ENCODE measurements at regions not wholly inside any gene's neighbourhood (a gene's known extent, or its start where the extent isn't known, plus 50 kb on each side); places are given as distances from the start of the nearest gene placed in this dataset.

DNA sequence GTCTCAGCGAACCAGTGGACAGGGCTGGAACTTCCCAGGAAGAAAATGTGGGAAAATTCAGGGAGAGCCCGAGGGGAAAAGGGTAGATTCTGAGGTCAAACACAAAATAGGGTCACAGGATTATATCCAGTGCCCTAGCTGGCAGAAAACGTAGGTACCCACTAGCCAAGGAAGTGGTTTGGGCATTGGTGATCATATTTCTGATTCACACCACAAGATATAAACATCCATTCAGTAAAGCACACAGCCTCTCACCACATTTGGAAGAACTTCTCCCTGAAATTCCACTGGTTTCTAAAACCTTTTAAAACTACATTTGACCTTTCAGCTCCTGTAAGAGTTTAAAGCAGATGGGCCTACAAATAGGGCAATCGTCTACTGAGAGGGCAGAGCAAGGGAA lies 186.9 kb downstream of the TTC32 start:
- TF ChIP-seq, protein P1, sequence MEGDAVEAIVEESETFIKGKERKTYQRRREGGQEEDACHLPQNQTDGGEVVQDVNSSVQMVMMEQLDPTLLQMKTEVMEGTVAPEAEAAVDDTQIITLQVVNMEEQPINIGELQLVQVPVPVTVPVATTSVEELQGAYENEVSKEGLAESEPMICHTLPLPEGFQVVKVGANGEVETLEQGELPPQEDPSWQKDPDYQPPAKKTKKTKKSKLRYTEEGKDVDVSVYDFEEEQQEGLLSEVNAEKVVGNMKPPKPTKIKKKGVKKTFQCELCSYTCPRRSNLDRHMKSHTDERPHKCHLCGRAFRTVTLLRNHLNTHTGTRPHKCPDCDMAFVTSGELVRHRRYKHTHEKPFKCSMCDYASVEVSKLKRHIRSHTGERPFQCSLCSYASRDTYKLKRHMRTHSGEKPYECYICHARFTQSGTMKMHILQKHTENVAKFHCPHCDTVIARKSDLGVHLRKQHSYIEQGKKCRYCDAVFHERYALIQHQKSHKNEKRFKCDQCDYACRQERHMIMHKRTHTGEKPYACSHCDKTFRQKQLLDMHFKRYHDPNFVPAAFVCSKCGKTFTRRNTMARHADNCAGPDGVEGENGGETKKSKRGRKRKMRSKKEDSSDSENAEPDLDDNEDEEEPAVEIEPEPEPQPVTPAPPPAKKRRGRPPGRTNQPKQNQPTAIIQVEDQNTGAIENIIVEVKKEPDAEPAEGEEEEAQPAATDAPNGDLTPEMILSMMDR (IDR thresholded peaks at IDR 0.05): no peak
- no peak for TF ChIP-seq POLR2A (IDR thresholded peaks at IDR 0.05)
